Effector memory CD8-positive, alpha-beta T cell (primary cell): ENCODE measurements at regions not wholly inside any gene's neighbourhood (a gene's known extent, or its start where the extent isn't known, plus 50 kb on each side); places are given as distances from the start of the nearest gene placed in this dataset.

Source experiments
- ATAC-seq: fragments of 150-1000 bp; cut with Tn5 transposase; replicated peaks from 2 replicates; pipeline ENCODE4 v1.10.0; 2021; ENCODE audit warnings: mild to moderate bottlenecking, moderate library complexity
- DNase-seq, 3 experiments: peaks; one replicate each; pipeline ENCODE4 v3.0.0; 2021
- H3K27ac Mint-ChIP-seq, 2 donors: one replicate each; pipeline ENCODE4 v1.8.0; 2022; ENCODE audit warnings: mild to moderate bottlenecking in 2 of 2, mixed read lengths in 2 of 2, moderate library complexity in 2 of 2
- H3K27me3 Mint-ChIP-seq, 2 donors: one replicate each; pipeline ENCODE4 v1.8.0; 2022; ENCODE audit warnings: mixed read lengths in 2 of 2
- H3K36me3 Mint-ChIP-seq: one replicate; pipeline ENCODE4 v1.8.0; 2022; ENCODE audit warnings: mild to moderate bottlenecking, moderate library complexity, mixed read lengths; ENCODE audit not compliant: insufficient read depth
- H3K4me1 Mint-ChIP-seq, 2 donors: one replicate each; pipeline ENCODE4 v1.8.0; 2022; ENCODE audit warnings: low read depth in 2 of 2, mixed read lengths in 2 of 2
- H3K4me3 Mint-ChIP-seq, 2 donors: one replicate each; pipeline ENCODE4 v1.8.0; 2022; ENCODE audit warnings: mild to moderate bottlenecking in 2 of 2, mixed read lengths in 2 of 2, moderate library complexity in 2 of 2
- H3K9me3 Mint-ChIP-seq, 2 donors: one replicate each; pipeline ENCODE4 v1.8.0; 2022; ENCODE audit warnings: mixed read lengths in 2 of 2

GRCh38 chr13:82625717-82626116, 1256.6 kb downstream of the SLITRK1 start:
- Mint-ChIP-seq H3K9me3 (no peaks in the 10 kb centered on the region), H3K27ac (no peak overlapping the region), H3K4me1 (no peaks in the 10 kb centered on the region), H3K36me3 (no peaks in the 10 kb centered on the region), H3K27me3 (no peaks in the 10 kb centered on the region), H3K4me3 (no peak overlapping the region)
- ATAC-seq (no peak), DNase-seq (no peak)

- Mint-ChIP-seq H3K36me3 (no peaks in the 10 kb centered on the region), H3K27me3 (no peaks in the 10 kb centered on the region), H3K4me3 (no peak overlapping the region), H3K9me3 (peaks cover 0 to 2% of the 10 kb centered on the region in 2 donors), H3K4me1 (no peaks in the 10 kb centered on the region), H3K27ac (no peak overlapping the region)
- DNase-seq: no peak
- ATAC-seq: no peak
These were observed 1267.2 kb downstream of the SLITRK1 start for GRCh38 chr13:82615043-82615442.

GRCh38 chr13:82614086-82614485, 1268.2 kb downstream of the SLITRK1 start:
- H3K27me3 Mint-ChIP-seq: no peaks in the 10 kb centered on the region
- no peaks in the 10 kb centered on the region for H3K4me1 Mint-ChIP-seq
- H3K9me3 Mint-ChIP-seq: peaks cover 0 to 2% of the 10 kb centered on the region in 2 donors
- H3K36me3 Mint-ChIP-seq: no peaks in the 10 kb centered on the region
- H3K27ac Mint-ChIP-seq: no peak overlapping the region
- no peak overlapping the region for H3K4me3 Mint-ChIP-seq
- no peak for ATAC-seq
- no peak for DNase-seq

- Mint-ChIP-seq H3K9me3 (peaks cover 7 to 10% of the 10 kb centered on the region in 2 donors), H3K4me1 (no peaks in the 10 kb centered on the region), H3K27ac (no peak overlapping the region), H3K36me3 (no peaks in the 10 kb centered on the region), H3K27me3 (no peaks in the 10 kb centered on the region), H3K4me3 (no peak overlapping the region)
- DNase-seq (no peak), ATAC-seq (no peak)
These were observed 1276.3 kb downstream of the SLITRK1 start for GRCh38 chr13:82606008-82606407.

- Mint-ChIP-seq H3K27ac (no peak overlapping the region), H3K9me3 (peaks cover 7 to 10% of the 10 kb centered on the region in 2 donors), H3K36me3 (no peaks in the 10 kb centered on the region), H3K4me1 (no peaks in the 10 kb centered on the region), H3K4me3 (no peak overlapping the region), H3K27me3 (no peaks in the 10 kb centered on the region)
- ATAC-seq (no peak), DNase-seq (no peak)
These were observed 1284.5 kb downstream of the SLITRK1 start for GRCh38 chr13:82597747-82598146.

- Mint-ChIP-seq H3K27me3 (no peaks in the 10 kb centered on the region), H3K36me3 (no peaks in the 10 kb centered on the region), H3K4me3 (no peak overlapping the region), H3K4me1 (no peaks in the 10 kb centered on the region), H3K27ac (no peak overlapping the region), H3K9me3 (peaks cover 5 to 13% of the 10 kb centered on the region in 2 donors)
- ATAC-seq (no peak), DNase-seq (no peak)
These were observed 1289.0 kb downstream of the SLITRK1 start for GRCh38 chr13:82593239-82593638.

- ATAC-seq (no peak), DNase-seq (no peak)
- Mint-ChIP-seq H3K9me3 (peaks cover 0 to 28% of the 10 kb centered on the region in 2 donors), H3K27ac (no peak overlapping the region), H3K4me1 (no peaks in the 10 kb centered on the region), H3K27me3 (no peaks in the 10 kb centered on the region), H3K36me3 (no peaks in the 10 kb centered on the region), H3K4me3 (no peak overlapping the region)
These were observed 1310.6 kb downstream of the SLITRK1 start for GRCh38 chr13:82571653-82572052.

- no peaks in the 10 kb centered on the region for H3K4me1 Mint-ChIP-seq
- H3K9me3 Mint-ChIP-seq: peaks cover 0 to 20% of the 10 kb centered on the region in 2 donors
- no peak overlapping the region for H3K27ac Mint-ChIP-seq
- no peaks in the 10 kb centered on the region for H3K27me3 Mint-ChIP-seq
- no peaks in the 10 kb centered on the region for H3K36me3 Mint-ChIP-seq
- H3K4me3 Mint-ChIP-seq: no peak overlapping the region
- ATAC-seq: no peak
- no peak for DNase-seq
These were observed 1312.7 kb downstream of the SLITRK1 start for GRCh38 chr13:82569581-82569980.

GRCh38 chr13:82566864-82567263, 1315.4 kb downstream of the SLITRK1 start:
- Mint-ChIP-seq H3K9me3 (peaks cover 0 to 14% of the 10 kb centered on the region in 2 donors), H3K27me3 (no peaks in the 10 kb centered on the region), H3K4me3 (no peak overlapping the region), H3K36me3 (no peaks in the 10 kb centered on the region), H3K27ac (no peak overlapping the region), H3K4me1 (no peaks in the 10 kb centered on the region)
- ATAC-seq (no peak), DNase-seq (no peak)

GRCh38 chr13:82565201-82565600, 1317.1 kb downstream of the SLITRK1 start:
- ATAC-seq (no peak), DNase-seq (no peak)
- H3K9me3 Mint-ChIP-seq: peaks cover 0 to 10% of the 10 kb centered on the region in 2 donors
- H3K4me1 Mint-ChIP-seq: no peaks in the 10 kb centered on the region
- H3K27ac Mint-ChIP-seq: no peak overlapping the region
- no peak overlapping the region for H3K4me3 Mint-ChIP-seq
- H3K36me3 Mint-ChIP-seq: no peaks in the 10 kb centered on the region
- H3K27me3 Mint-ChIP-seq: no peaks in the 10 kb centered on the region

- Mint-ChIP-seq H3K4me1 (no peaks in the 10 kb centered on the region), H3K9me3 (no peaks in the 10 kb centered on the region), H3K27ac (no peak overlapping the region), H3K36me3 (no peaks in the 10 kb centered on the region), H3K4me3 (no peak overlapping the region), H3K27me3 (no peaks in the 10 kb centered on the region)
- DNase-seq (no peak), ATAC-seq (no peak)
These were observed 1321.4 kb downstream of the SLITRK1 start for GRCh38 chr13:82560889-82561288.

- H3K36me3 Mint-ChIP-seq: no peaks in the 10 kb centered on the region
- H3K4me1 Mint-ChIP-seq: no peaks in the 10 kb centered on the region
- H3K27me3 Mint-ChIP-seq: no peaks in the 10 kb centered on the region
- no peak overlapping the region for H3K27ac Mint-ChIP-seq
- H3K9me3 Mint-ChIP-seq: peaks cover 0 to 3% of the 10 kb centered on the region in 2 donors
- ATAC-seq (no peak), DNase-seq (no peak)
- H3K4me3 Mint-ChIP-seq: no peak overlapping the region
These were observed 1359.4 kb downstream of the SLITRK1 start for GRCh38 chr13:82522872-82523271.

- H3K36me3 Mint-ChIP-seq: no peaks in the 10 kb centered on the region
- H3K4me3 Mint-ChIP-seq: no peak overlapping the region
- no peak overlapping the region for H3K27ac Mint-ChIP-seq
- no peak for ATAC-seq
- no peaks in the 10 kb centered on the region for H3K4me1 Mint-ChIP-seq
- no peak for DNase-seq
- H3K9me3 Mint-ChIP-seq: peaks cover 7% of the 10 kb centered on the region in 2 donors
- no peaks in the 10 kb centered on the region for H3K27me3 Mint-ChIP-seq
These were observed 1375.4 kb downstream of the SLITRK1 start for GRCh38 chr13:82506805-82507414.

GRCh38 chr13:82501834-82502233, 1380.4 kb downstream of the SLITRK1 start:
- no peak overlapping the region for H3K27ac Mint-ChIP-seq
- H3K27me3 Mint-ChIP-seq: no peaks in the 10 kb centered on the region
- peaks cover 0 to 3% of the 10 kb centered on the region in 2 donors for H3K9me3 Mint-ChIP-seq
- no peaks in the 10 kb centered on the region for H3K4me1 Mint-ChIP-seq
- no peak for DNase-seq
- no peak overlapping the region for H3K4me3 Mint-ChIP-seq
- no peak for ATAC-seq
- H3K36me3 Mint-ChIP-seq: no peaks in the 10 kb centered on the region

GRCh38 chr13:82480415-82480814, 1401.9 kb downstream of the SLITRK1 start:
- H3K27me3 Mint-ChIP-seq: no peaks in the 10 kb centered on the region
- DNase-seq (no peak), ATAC-seq (no peak)
- H3K4me3 Mint-ChIP-seq: no peak overlapping the region
- H3K27ac Mint-ChIP-seq: no peak overlapping the region
- H3K9me3 Mint-ChIP-seq: peaks cover 3 to 7% of the 10 kb centered on the region in 2 donors
- no peaks in the 10 kb centered on the region for H3K36me3 Mint-ChIP-seq
- H3K4me1 Mint-ChIP-seq: no peaks in the 10 kb centered on the region
